HG02970 (cell line): ENCODE measurements at regions not wholly inside any gene's neighbourhood (a gene's known extent, or its start where the extent isn't known, plus 50 kb on each side); places are given as distances from the start of the nearest gene placed in this dataset.
"Not testable (repeated sequence)": the region's sequence is repeated elsewhere in the genome, so short reads cannot be mapped to it uniquely, and the experiment has no call there.

Source experiments
- ATAC-seq: cut with Tn5 transposase; IDR thresholded peaks from one replicate; pipeline ENCODE4 v1.9.1; 2021; ENCODE audit warnings: mild to moderate bottlenecking, moderate library complexity, moderate number of reproducible peaks; ENCODE audit not compliant: unreplicated experiment, low FRiP score

GRCh38 chr2:144826105-144826504, 306.2 kb upstream of the ZEB2 start:
- ATAC-seq, result no peak

- no peak for ATAC-seq
Measured at GRCh38 chr2:144825331-144826020, 305.6 kb upstream of the ZEB2 start.

- ATAC-seq, result no peak
Measured at GRCh38 chr2:144824306-144825080, 304.6 kb upstream of the ZEB2 start.

- ATAC-seq, result no peak
Measured at GRCh38 chr2:144822966-144823365, 303.0 kb upstream of the ZEB2 start.

- no peak for ATAC-seq
Measured at GRCh38 chr2:144812288-144812687, 292.4 kb upstream of the ZEB2 start.

- ATAC-seq, result no peak
Measured at GRCh38 chr2:144801766-144802165, 281.8 kb upstream of the ZEB2 start.

DNA sequence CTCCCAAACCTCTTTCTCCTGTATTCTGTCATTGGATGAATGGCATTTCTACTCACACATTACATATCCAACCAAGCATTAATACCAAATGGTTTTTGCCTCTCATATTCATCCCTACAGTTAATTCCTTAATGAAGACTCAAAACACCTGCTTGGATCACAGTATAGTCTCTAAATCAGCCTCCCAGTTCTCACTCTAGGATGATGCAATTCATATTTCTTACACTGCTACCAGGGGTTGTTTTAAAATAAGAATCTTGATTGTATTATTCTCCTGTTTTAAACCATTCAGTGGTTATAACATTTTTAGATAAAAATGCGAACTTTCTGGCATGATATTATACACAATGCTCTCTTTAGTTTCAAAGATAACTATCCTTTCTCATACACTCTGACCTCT, 281.4 kb upstream of the ZEB2 start:
- no peak for ATAC-seq

GRCh38 chr2:144798989-144799388, 279.1 kb upstream of the ZEB2 start:
- no peak for ATAC-seq

GRCh38 chr2:144798034-144798433, 278.1 kb upstream of the ZEB2 start:
- no peak for ATAC-seq

GRCh38 chr2:144796936-144797335, 277.0 kb upstream of the ZEB2 start:
- no peak for ATAC-seq

DNA sequence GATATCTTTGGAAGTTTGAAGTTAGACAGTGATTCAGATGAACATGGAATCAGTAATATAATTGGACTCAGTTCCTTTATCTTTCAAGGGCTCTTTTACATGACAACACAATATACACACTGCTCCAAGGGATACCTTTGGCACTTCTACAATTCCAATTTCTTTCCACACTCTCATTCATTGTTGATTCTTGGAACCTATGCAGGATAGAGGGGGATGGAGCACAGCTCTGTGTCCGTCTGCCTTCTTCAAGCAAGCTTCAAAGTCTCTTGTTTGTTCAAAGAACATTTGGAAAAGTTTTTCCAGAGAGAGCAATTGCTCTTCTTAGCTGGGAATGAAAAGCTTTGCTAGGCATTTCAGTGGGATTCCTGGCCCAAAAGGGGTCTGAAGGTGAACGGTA, 276.2 kb upstream of the ZEB2 start:
- no peak for ATAC-seq

GRCh38 chr2:144785253-144785652, 265.3 kb upstream of the ZEB2 start:
- no peak for ATAC-seq

GRCh38 chr2:144780983-144781382, 261.1 kb upstream of the ZEB2 start:
- no peak for ATAC-seq

DNA sequence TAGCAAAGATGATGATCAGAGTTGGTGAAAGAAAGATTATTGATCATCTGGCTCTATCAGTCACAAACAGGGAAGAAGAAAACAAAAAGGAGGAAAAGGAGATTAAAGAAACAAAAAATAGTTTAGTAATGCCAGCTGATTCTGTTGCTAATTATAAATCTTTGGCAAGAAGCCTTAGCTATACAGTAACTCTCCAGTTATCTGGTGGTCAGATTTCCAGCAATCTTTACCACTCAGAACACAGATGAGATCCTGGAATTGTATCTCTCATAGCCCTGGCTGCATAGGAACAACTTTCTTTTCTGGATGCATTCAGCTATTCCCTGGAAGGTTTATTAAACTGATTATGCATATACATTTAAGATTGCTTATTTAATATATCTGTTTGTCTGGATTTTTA, 256.8 kb upstream of the ZEB2 start:
- ATAC-seq, result no peak

- ATAC-seq, result no peak
Measured at GRCh38 chr2:144774809-144775208, 254.9 kb upstream of the ZEB2 start.

DNA sequence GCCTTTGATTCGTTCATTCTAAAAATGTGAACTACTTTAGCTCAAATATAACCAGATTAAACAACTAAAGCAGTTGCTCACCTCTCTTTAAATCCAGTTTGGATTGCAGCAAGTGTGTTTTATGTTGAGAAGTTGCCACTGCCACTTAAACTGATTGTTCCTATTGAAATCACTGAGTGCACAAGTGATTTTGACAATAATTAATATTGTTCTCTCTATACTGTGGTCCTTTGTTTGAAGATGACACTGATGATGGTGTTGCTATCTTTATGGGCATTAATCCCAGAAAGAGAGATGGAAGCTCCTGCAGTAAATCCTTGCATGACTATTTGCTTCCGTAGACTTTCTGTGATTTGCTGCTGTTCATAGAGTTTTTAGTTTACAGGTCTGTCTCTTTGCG, 251.4 kb upstream of the ZEB2 start:
- no peak for ATAC-seq

DNA sequence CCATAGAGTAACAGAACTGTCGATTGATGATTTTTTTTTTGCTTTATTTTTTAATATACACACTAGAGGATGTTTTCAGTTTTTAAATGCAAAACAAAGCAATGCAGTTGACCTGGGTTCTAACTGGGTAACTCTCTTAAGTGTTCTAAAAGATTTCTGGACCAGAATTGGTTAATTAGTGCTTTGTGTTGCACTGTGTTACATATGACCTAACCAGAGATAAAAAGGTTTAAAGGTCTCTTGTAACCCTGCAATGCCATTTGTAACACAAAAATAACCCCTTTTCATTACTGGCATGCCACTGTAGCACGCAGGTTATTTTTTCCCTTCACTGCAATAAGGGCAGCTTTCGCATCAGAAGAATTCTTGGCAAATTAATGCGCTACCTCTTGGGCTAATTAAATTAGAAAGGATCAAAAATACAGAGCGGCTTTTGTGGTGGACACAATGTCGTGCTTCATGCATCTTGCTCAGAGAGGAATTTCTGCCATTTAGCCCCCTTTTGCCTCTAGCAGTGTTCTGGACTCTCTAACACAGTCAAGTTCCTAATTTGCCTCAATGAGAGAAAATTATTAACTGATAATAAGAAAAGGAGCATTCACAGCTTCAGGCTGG, 250.8 kb upstream of the ZEB2 start:
- ATAC-seq, result no peak

DNA sequence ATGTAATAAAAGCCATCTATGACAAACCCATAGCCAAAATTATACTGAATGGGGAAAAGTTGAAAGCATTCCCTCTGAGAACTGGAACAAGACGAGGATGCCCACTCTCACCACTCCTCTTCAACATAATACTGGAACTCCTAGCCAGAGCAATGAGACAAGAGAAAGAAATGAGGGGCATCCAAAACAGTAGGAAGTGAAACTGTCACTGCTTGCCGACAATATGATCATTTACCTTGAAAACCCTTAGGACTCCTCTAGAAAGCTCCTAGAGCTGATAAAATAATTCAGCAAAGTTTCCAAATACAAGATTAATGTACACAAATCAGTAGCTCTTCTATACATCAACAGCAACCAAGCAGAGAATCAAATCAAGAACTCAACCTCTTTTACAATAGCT, 241.0 kb upstream of the ZEB2 start:
- not testable (repeated sequence) for ATAC-seq

DNA sequence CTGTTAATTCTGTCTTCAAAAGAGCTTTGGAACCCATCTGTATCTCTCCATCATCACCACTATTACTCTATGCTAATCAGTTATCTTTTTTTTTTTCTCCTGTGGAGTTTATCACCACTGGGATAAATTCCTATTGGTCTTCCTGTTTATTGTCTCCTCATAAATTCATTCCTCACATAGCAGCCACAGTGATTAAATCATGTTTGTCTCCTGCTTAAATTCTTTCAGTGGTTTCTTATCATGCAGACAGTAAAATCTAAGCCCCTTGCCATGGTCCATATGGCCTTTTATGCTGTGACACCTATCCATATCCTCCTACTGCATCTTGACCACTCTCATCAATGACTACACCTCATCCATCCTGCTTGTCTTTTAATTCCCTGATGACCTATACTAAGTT, 239.8 kb upstream of the ZEB2 start:
- ATAC-seq, result no peak

DNA sequence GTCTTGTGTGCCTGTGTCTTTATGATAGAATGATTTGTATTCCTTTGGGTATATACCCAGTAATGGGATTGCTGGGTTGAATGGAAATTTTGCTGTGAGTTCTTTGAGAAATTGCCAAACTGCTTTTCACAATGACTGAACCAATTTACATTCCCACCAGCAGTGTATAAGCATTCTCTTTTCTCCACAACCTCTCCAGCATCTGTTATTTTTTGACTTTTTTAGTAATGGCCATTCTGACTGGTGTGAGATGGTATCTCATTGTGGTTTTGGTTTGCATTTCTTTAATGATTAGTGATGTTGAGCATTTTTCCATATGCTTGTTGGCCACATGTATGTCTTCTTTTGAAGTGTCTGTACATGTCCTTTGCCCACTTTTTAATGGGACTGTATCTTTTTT, 238.3 kb upstream of the ZEB2 start:
- ATAC-seq, result not testable (repeated sequence)

GRCh38 chr2:144753416-144753815, 233.5 kb upstream of the ZEB2 start:
- no peak for ATAC-seq
